IPS-18c (cell line): ENCODE measurements at regions not wholly inside any gene's neighbourhood (a gene's known extent, or its start where the extent isn't known, plus 50 kb on each side); places are given as distances from the start of the nearest gene placed in this dataset.

Experiments used
- H3K4me3 ChIP-seq: 2 replicates; pipeline ENCODE4 v1.7.0; 2013; ENCODE audit warnings: low read depth, mild to moderate bottlenecking, low read length, moderate library complexity; ENCODE audit not compliant: insufficient read depth
- H3K9me3 ChIP-seq: one replicate; pipeline ENCODE4 v1.6.1; 2013; ENCODE audit warnings: mild to moderate bottlenecking, low read length, moderate library complexity; ENCODE audit not compliant: control insufficient read depth, insufficient read depth

DNA sequence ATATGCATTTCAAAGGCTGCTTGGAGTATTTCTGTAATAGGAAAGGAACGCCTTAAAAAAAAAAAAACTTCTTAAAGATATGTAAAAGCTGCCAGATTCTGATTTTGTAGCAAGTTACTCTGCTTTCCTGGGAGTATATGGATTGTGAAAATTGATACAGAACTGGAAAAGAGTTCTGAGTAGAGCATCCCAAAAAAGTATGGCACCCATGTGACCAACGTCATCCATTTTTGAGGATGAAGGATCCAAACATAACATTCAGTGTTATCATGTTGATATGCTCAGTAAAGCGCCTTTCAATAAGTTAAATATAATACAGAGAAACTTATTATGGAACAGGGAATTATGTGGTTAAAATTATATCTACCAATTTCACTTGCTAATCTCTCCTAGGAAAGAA is 978.4 kb upstream of the POU3F3 start:
- H3K9me3 ChIP-seq = no peaks in the 10 kb centered on the region
- no peak overlapping the region for H3K4me3 ChIP-seq

GRCh38 chr2:103876611-103877010 is 977.3 kb upstream of the POU3F3 start:
- H3K4me3 ChIP-seq = no peak overlapping the region
- H3K9me3 ChIP-seq = no peaks in the 10 kb centered on the region

- Histone ChIP-seq H3K4me3 (no peak overlapping the region), H3K9me3 (no peaks in the 10 kb centered on the region)
These were observed 974.8 kb upstream of the POU3F3 start for GRCh38 chr2:103879101-103879500.

GRCh38 chr2:103880081-103880834 is 973.7 kb upstream of the POU3F3 start:
- H3K4me3 ChIP-seq = no peak overlapping the region
- H3K9me3 ChIP-seq = no peaks in the 10 kb centered on the region

DNA sequence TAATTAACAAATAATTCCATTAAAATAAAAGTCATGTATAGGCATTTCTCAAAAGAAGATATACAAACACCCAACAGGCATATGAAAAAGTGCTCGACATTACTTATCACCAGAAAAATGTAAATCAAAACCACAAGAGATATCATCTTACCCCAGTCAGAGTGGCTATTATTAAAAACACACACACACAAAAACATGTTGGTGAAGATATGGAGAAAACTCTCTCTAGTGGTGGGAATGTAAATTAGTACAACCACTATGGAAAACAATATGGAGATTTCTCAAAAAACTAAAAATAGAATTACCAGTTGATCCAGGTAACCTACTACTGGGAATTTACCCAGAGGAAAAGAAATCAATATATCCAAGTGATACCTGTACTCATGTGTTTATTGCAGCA is 966.3 kb upstream of the POU3F3 start:
- Histone ChIP-seq H3K4me3 (no peak overlapping the region), H3K9me3 (no peaks in the 10 kb centered on the region)

DNA sequence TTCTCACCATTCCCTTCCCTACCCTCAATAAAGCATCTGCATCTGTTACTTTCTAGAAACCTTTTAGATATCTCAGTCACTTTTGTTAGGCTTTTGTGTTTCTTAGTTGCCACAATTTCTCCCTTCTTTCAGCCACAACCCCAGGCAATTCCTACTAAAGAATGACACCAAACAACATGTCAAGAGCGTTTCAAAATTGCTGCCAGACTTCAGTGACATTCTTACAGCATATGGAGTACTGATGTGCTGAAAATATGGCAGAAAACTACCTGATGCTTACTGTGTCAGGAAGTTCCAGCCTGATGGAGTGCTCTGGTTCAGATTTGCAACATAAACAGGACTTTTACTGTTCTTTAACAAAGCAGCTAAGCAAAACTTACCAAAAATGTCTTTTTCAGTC is 957.7 kb upstream of the POU3F3 start:
- H3K4me3 ChIP-seq = no peak overlapping the region
- H3K9me3 ChIP-seq = no peaks in the 10 kb centered on the region

DNA sequence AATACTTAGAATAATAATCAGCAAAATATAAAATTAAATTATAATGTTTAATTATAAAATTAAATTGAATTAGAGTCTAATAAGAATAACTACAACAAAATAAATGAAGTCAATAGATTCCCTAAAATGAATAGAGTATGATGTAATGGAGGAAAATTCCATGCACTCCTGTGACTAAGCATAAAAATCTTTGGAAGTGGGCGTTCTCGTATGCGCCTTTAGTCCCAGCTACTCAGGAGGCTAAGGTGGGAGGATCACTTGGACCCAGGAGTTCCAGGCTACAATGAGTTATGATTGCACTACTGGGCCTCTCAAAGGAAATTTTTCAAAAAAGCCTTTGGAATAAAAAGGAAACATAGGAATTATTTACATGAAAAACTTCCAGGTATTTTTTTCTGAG is 955.4 kb upstream of the POU3F3 start:
- Histone ChIP-seq H3K4me3 (no peak overlapping the region), H3K9me3 (no peaks in the 10 kb centered on the region)

DNA sequence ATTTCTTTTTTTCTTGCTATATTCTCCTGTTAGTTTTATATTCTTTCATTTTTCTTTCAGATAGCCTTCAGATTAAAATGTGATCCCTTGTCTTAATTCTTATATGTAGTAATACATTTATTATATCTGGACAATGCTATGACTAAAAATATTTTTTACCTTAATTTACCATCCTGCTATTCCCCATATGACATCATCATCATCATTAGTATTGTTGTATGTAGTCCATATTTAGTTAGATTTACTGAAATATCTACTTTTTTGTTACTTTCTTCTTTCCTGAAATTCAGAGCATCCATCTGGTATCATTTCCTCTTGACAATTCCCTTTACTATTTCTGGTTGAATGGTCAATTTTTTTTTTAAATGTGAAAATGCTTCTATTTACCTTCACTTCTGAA is 951.6 kb upstream of the POU3F3 start:
- Histone ChIP-seq H3K4me3 (no peak overlapping the region), H3K9me3 (no peaks in the 10 kb centered on the region)

GRCh38 chr2:103921161-103921560 is 932.8 kb upstream of the POU3F3 start:
- no peaks in the 10 kb centered on the region for H3K9me3 ChIP-seq
- H3K4me3 ChIP-seq = no peak overlapping the region

DNA sequence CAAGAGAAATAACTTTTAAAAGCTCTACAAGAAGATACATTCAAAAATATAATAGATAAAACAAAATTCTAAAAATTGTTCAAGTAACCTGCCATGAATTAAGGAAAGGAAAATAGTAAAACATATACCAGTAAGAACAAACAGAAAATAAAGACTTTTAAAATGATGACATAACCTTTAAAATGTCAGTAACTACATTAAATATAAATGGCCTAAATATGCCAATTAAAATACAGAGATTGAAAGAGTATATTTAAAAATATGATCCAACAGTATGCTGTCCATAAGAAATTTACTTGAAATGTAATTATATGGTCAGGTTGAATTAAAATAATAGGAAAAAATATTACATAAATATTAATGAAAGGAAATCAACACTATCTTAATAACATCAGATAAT is 911.7 kb upstream of the POU3F3 start:
- H3K4me3 ChIP-seq = no peak overlapping the region
- no peaks in the 10 kb centered on the region for H3K9me3 ChIP-seq

DNA sequence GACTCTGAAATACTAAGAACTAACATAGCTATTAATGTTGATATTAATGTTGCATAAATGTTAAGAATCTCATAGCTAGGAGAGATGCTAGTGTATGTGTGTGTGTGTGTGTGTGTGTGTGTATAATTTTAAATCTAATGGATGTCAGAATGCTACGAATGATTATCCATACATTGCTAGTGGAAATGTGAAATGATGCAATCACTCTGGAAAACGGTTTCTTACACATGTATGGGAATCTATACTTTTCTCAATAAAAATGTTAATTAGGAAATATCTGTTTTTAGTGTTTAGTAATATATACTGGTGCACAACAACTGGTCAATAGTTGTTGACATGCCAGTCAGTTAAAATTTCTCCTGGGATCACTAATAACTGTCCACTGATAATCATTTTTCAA is 908.8 kb upstream of the POU3F3 start:
- no peak overlapping the region for H3K4me3 ChIP-seq
- H3K9me3 ChIP-seq = no peaks in the 10 kb centered on the region

GRCh38 chr2:103959174-103960128 is 894.5 kb upstream of the POU3F3 start:
- no peaks in the 10 kb centered on the region for H3K9me3 ChIP-seq
- H3K4me3 ChIP-seq = no peak overlapping the region

- no peak overlapping the region for H3K4me3 ChIP-seq
- no peaks in the 10 kb centered on the region for H3K9me3 ChIP-seq
These were observed 893.8 kb upstream of the POU3F3 start for GRCh38 chr2:103960129-103960513.

GRCh38 chr2:103960951-103961350 is 893.0 kb upstream of the POU3F3 start:
- no peak overlapping the region for H3K4me3 ChIP-seq

GRCh38 chr2:103961862-103962261 is 892.1 kb upstream of the POU3F3 start:
- Histone ChIP-seq H3K9me3 (no peaks in the 10 kb centered on the region), H3K4me3 (no peak overlapping the region)

More at GRCh38 chr2:103960951-103961350, 893.0 kb upstream of the POU3F3 start:
- H3K9me3 ChIP-seq = no peaks in the 10 kb centered on the region

- H3K4me3 ChIP-seq = no peak overlapping the region
- H3K9me3 ChIP-seq = no peaks in the 10 kb centered on the region
These were observed 891.2 kb upstream of the POU3F3 start for GRCh38 chr2:103962670-103963069.

DNA sequence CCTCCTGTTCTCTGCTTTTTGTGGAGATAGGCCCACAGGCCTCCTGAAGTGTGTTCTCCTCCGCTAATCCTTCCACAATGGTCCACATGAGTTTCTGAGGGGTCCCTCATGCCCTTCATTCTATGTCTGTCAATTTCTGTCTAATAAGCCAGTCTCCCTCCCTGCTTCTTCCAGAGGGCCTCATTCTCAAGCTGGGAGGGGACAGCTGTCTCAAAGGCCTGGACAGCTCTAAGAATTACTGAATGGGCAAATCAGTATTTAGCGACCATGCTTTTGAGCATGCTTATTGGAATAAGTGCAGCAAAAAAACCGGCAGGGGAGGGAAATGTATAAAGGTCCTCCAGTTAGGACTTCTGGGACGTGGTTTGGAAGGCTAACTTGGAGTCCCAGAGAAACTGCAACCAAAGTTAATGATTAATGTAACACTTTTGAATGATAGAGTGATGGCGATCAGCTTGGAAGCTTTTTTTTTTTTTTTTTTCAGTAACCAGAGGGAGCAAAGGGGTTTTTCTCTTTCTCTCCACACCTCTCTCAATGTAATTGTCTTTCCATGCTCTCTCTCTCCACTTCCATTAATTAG is 890.7 kb upstream of the POU3F3 start:
- Histone ChIP-seq H3K4me3 (no peak overlapping the region), H3K9me3 (no peaks in the 10 kb centered on the region)

DNA sequence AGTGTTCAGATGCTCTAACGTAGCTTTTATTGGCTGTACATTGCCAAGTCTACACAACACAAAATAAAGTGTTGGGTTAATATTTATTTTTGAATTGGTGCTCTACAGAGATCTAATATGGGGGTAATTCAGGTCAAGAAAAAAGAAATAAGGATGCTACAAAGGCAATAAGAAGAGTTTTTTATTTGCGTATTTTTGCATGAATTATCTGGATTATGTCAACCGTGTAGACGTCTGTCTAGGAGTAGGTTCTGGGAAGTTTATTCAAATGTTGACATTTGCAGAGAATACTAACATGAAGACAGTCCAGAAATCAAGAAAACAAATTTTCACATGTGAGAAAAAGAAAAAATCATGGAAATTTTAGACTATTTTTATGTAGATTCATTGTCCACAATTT is 876.7 kb upstream of the POU3F3 start:
- no peak overlapping the region for H3K4me3 ChIP-seq
- no peaks in the 10 kb centered on the region for H3K9me3 ChIP-seq
